ENCODE measurements at regions not wholly inside any gene's neighbourhood (a gene's known extent, or its start where the extent isn't known, plus 50 kb on each side); places are given as distances from the start of the nearest gene placed in this dataset.

DNA sequence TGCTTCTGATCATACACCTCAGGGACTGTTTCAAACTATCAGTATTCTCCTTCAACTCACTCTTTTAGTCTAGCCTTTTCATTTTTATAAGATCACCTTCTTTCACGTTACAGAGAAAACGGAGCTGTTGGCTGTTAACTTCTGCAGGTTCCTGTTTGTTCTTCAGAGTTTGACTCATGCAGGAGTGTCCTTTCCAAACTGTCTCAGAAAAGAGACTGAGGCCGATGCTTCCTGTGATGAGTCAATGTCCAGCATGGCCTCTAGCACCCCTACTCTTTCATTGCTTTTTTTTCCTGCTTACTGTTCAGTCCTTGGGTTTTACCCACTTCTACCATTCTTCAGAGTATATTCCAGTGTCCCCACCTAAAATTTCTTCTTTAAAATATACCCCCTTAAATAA is 240.8 kb upstream of the RGPD4 start:
- Histone ChIP-seq H4K20me1 (ENCODE audit: insufficient read depth, low read length) (no peaks in the 10 kb centered on the region), H3K9me3 (ENCODE audit: low read length) (no peaks in the 10 kb centered on the region), H3K79me2 (ENCODE audit: insufficient read depth, low read depth, low read length) (no peaks in the 10 kb centered on the region), H3K36me3 (ENCODE audit: insufficient read depth, low read length) (no peaks in the 10 kb centered on the region), H3K4me2 (ENCODE audit: low read length) (no peak overlapping the region), H3K4me3 (ENCODE audit: low read depth, low read length, poor library complexity, severe bottlenecking) (no peak overlapping the region), H3K4me1 (ENCODE audit: insufficient read depth, low read length, poor library complexity, severe bottlenecking) (no peaks in the 10 kb centered on the region), H2AFZ (ENCODE audit: low read length) (no peak overlapping the region), H3K9me2 (ENCODE audit: insufficient read depth, low read length) (no peaks in the 10 kb centered on the region), H3K27ac (ENCODE audit: low read depth, low read length, poor library complexity, severe bottlenecking) (no peak overlapping the region)
- no peak for TF ChIP-seq EZH2phosphoT487 (IDR thresholded peaks at IDR 0.05; ENCODE audit: borderline replicate concordance, low read depth, low read length)
- TF ChIP-seq, protein P1, sequence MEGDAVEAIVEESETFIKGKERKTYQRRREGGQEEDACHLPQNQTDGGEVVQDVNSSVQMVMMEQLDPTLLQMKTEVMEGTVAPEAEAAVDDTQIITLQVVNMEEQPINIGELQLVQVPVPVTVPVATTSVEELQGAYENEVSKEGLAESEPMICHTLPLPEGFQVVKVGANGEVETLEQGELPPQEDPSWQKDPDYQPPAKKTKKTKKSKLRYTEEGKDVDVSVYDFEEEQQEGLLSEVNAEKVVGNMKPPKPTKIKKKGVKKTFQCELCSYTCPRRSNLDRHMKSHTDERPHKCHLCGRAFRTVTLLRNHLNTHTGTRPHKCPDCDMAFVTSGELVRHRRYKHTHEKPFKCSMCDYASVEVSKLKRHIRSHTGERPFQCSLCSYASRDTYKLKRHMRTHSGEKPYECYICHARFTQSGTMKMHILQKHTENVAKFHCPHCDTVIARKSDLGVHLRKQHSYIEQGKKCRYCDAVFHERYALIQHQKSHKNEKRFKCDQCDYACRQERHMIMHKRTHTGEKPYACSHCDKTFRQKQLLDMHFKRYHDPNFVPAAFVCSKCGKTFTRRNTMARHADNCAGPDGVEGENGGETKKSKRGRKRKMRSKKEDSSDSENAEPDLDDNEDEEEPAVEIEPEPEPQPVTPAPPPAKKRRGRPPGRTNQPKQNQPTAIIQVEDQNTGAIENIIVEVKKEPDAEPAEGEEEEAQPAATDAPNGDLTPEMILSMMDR (conservative IDR thresholded peaks at IDR 0.05; ENCODE audit: low read length): no peak
- ChIA-PET POLR2A (no interaction called here), CTCF (ENCODE audit: unreplicated experiment) (no interaction called here)
- no TSS peak for BruUV-seq (replicated peaks)
- intact Hi-C loops (cut with micrococcal nuclease; ENCODE audit: unreplicated experiment): no loop called here
- no peak for DNase-seq (ENCODE audit: low spot score)

- intact Hi-C loops (cut with micrococcal nuclease; ENCODE audit: unreplicated experiment): no loop called here
- H3K4me2 ChIP-seq (ENCODE audit: low read length): no peak overlapping the region; the same call in 1 of the 2 replicates
- BruUV-seq (replicated peaks): no TSS peak
Observed at GRCh38 chr2:107588181-107588580, 238.5 kb upstream of the RGPD4 start.

DNA sequence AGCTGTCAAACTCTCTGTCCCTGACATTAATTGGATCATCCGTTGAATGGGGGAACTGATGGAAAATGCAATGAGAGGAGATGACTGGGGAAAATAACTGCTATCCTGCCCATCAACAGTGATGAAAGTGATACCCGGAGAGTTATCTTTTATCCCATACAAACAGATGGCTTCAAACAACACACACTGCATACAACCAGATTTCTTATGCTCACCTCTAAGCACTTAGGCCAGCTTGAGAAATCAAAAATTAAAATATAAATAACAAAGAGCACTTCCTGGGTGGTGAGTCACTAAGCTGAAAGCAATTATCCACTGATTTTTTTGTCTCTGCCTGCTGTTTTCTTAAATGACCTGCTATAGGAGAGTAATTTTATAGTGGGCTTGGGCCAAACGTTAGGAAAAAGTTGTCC is 237.6 kb upstream of the RGPD4 start:
- no peak for DNase-seq (ENCODE audit: low spot score)
- no peaks in the 10 kb centered on the region for H3K9me2 ChIP-seq (ENCODE audit: insufficient read depth, low read length)
- H3K36me3 ChIP-seq (ENCODE audit: insufficient read depth, low read length): no peaks in the 10 kb centered on the region
- H2AFZ ChIP-seq (ENCODE audit: low read length): no peak overlapping the region
- ChIA-PET POLR2A (no interaction called here), CTCF (ENCODE audit: unreplicated experiment) (no interaction called here)
- H3K9me3 ChIP-seq (ENCODE audit: low read length): no peaks in the 10 kb centered on the region
- BruUV-seq (replicated peaks): no TSS peak
- H4K20me1 ChIP-seq (ENCODE audit: insufficient read depth, low read length): no peaks in the 10 kb centered on the region
- intact Hi-C loops (cut with micrococcal nuclease; ENCODE audit: unreplicated experiment): no loop called here
- H3K4me3 ChIP-seq (ENCODE audit: low read depth, low read length, poor library complexity, severe bottlenecking): no peak overlapping the region
- H3K4me2 ChIP-seq (ENCODE audit: low read length): no peak overlapping the region
- H3K4me1 ChIP-seq (ENCODE audit: insufficient read depth, low read length, poor library complexity, severe bottlenecking): no peaks in the 10 kb centered on the region
- TF ChIP-seq EZH2phosphoT487 (IDR thresholded peaks at IDR 0.05; ENCODE audit: borderline replicate concordance, low read depth, low read length): no peak
- TF ChIP-seq, protein P1 (conservative IDR thresholded peaks at IDR 0.05; ENCODE audit: low read length): no peak
- no peaks in the 10 kb centered on the region for H3K79me2 ChIP-seq (ENCODE audit: insufficient read depth, low read depth, low read length)
- no peak overlapping the region for H3K27ac ChIP-seq (ENCODE audit: low read depth, low read length, poor library complexity, severe bottlenecking)

More at GRCh38 chr2:107588181-107588580, 238.5 kb upstream of the RGPD4 start:
- Histone ChIP-seq H3K9me3 (ENCODE audit: low read length) (no peaks in the 10 kb centered on the region), H2AFZ (ENCODE audit: low read length) (no peak overlapping the region), H3K9me2 (ENCODE audit: insufficient read depth, low read length) (no peaks in the 10 kb centered on the region), H3K27ac (ENCODE audit: low read depth, low read length, poor library complexity, severe bottlenecking) (no peak overlapping the region), H3K79me2 (ENCODE audit: insufficient read depth, low read depth, low read length) (no peaks in the 10 kb centered on the region), H3K4me3 (ENCODE audit: low read depth, low read length, poor library complexity, severe bottlenecking) (no peak overlapping the region), H3K4me1 (ENCODE audit: insufficient read depth, low read length, poor library complexity, severe bottlenecking) (no peaks in the 10 kb centered on the region), H4K20me1 (ENCODE audit: insufficient read depth, low read length) (no peaks in the 10 kb centered on the region), H3K36me3 (ENCODE audit: insufficient read depth, low read length) (no peaks in the 10 kb centered on the region)
- CTCF ChIA-PET (ENCODE audit: unreplicated experiment): no interaction called here
- TF ChIP-seq, protein P1 (conservative IDR thresholded peaks at IDR 0.05; ENCODE audit: low read length): no peak
- no peak for TF ChIP-seq EZH2phosphoT487 (IDR thresholded peaks at IDR 0.05; ENCODE audit: borderline replicate concordance, low read depth, low read length)
- POLR2A ChIA-PET: no interaction called here
- no peak for DNase-seq (ENCODE audit: low spot score)
